Right atrium auricular region (tissue), 2 donors: ENCODE measurements at regions not wholly inside any gene's neighbourhood (a gene's known extent, or its start where the extent isn't known, plus 50 kb on each side); places are given as distances from the start of the nearest gene placed in this dataset.

Source experiments
- DNase-seq: peaks from one replicate; pipeline ENCODE4 v3.0.0-alpha.2; 2019; ENCODE audit warnings: low spot score
- H3K27ac ChIP-seq, 2 donors: fragments of 200-600 bp; sonication (generic); 1 replicate in 1 of 2; 2 replicates in 1 of 2; pipeline ENCODE4 v1.5.1; 2016 to 2019
- H3K27me3 ChIP-seq, 2 donors: fragments of 200-600 bp; sonication (generic); one replicate each; pipeline versions ENCODE4 v1.5.1 to v1.6.0; 2017 to 2019
- H3K36me3 ChIP-seq: fragments of 200-600 bp; sonication (generic); one replicate; pipeline ENCODE4 v1.5.1; 2016
- H3K4me1 ChIP-seq, 2 donors: fragments of 200-600 bp; sonication (generic); one replicate each; pipeline versions ENCODE4 v1.5.1 to v1.6.0; 2017 to 2019
- H3K4me3 ChIP-seq, 2 donors: fragments of 200-600 bp; sonication (generic); 1 replicate in 1 of 2; 2 replicates in 1 of 2; pipeline ENCODE4 v1.5.1; 2017 to 2019; ENCODE audit warnings: mild to moderate bottlenecking in 1 of 2, moderate library complexity in 1 of 2
- H3K9me3 ChIP-seq, 2 donors: fragments of 200-600 bp; sonication (generic); one replicate each; pipeline ENCODE4 v1.5.1; 2019
- TF ChIP-seq, protein P1 (sequence below), 2 donors: fragments of 200-600 bp; sonication (generic); IDR thresholded peaks; one replicate each; pipeline ENCODE4 v1.5.1; 2019; ENCODE audit warnings: antibody characterized with exemption in 2 of 2

GRCh38 chr2:228802181-228803071 lies 468.7 kb downstream of the PID1 start:
- TF ChIP-seq, protein P1, sequence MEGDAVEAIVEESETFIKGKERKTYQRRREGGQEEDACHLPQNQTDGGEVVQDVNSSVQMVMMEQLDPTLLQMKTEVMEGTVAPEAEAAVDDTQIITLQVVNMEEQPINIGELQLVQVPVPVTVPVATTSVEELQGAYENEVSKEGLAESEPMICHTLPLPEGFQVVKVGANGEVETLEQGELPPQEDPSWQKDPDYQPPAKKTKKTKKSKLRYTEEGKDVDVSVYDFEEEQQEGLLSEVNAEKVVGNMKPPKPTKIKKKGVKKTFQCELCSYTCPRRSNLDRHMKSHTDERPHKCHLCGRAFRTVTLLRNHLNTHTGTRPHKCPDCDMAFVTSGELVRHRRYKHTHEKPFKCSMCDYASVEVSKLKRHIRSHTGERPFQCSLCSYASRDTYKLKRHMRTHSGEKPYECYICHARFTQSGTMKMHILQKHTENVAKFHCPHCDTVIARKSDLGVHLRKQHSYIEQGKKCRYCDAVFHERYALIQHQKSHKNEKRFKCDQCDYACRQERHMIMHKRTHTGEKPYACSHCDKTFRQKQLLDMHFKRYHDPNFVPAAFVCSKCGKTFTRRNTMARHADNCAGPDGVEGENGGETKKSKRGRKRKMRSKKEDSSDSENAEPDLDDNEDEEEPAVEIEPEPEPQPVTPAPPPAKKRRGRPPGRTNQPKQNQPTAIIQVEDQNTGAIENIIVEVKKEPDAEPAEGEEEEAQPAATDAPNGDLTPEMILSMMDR (IDR thresholded peaks at IDR 0.05) = no peak
- Histone ChIP-seq H3K9me3 (no peaks in the 10 kb centered on the region), H3K36me3 (no peaks in the 10 kb centered on the region), H3K27me3 (no peaks in the 10 kb centered on the region), H3K4me1 (no peaks in the 10 kb centered on the region), H3K27ac (no peak overlapping the region), H3K4me3 (no peak overlapping the region)
- no peak for DNase-seq

DNA sequence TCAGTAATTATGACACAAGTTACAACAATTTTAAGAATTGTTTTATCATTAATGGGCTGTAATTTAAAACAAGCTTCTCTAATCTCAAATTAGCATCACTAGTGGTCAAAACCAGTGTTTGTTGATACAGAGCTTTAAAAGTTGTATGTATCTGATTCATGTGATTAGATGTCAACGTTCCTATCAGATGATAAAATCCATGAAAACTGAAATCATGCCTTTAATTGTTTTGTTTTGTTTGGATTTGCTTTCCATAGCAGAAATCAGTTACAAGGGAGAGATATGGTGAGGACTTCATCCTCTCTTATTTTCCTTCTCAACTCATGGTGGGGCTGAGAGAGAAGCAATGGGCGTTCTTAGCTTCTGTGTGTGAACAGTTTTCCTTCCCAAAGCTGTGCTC lies 469.6 kb downstream of the PID1 start:
- no peak for DNase-seq
- Histone ChIP-seq H3K4me3 (no peak overlapping the region), H3K9me3 (no peaks in the 10 kb centered on the region), H3K27me3 (no peaks in the 10 kb centered on the region), H3K4me1 (no peaks in the 10 kb centered on the region), H3K27ac (no peak overlapping the region), H3K36me3 (no peaks in the 10 kb centered on the region)
- TF ChIP-seq, protein P1 (IDR thresholded peaks at IDR 0.05) = no peak

DNA sequence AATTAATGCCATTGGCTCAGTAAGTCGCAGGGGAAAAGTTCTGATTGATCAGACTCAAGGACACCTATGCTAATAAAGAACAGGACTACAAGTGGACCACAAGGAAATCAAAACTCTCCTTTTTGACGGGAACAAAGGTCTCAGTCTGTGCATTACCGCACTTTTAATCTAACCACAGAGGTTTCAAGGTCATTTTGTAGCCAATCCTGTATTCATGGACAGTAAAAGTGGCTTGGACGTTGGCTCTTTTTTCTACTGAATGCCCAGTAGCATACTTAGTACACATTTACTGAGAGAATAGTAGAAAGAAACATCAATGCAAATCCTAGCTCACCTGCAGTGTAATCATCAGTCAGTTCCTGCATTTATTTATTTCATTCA lies 471.9 kb downstream of the PID1 start:
- Histone ChIP-seq H3K4me1 (no peaks in the 10 kb centered on the region), H3K4me3 (no peak overlapping the region), H3K9me3 (no peaks in the 10 kb centered on the region), H3K27me3 (no peaks in the 10 kb centered on the region), H3K27ac (no peak overlapping the region), H3K36me3 (no peaks in the 10 kb centered on the region)
- DNase-seq = no peak
- TF ChIP-seq, protein P1 (IDR thresholded peaks at IDR 0.05) = no peak

- H3K27ac ChIP-seq = no peak overlapping the region
- TF ChIP-seq, protein P1 (IDR thresholded peaks at IDR 0.05) = no peak
- no peaks in the 10 kb centered on the region for H3K4me1 ChIP-seq
- no peak for DNase-seq
- H3K4me3 ChIP-seq = no peak overlapping the region
- H3K36me3 ChIP-seq = no peaks in the 10 kb centered on the region
- H3K27me3 ChIP-seq = no peaks in the 10 kb centered on the region
- H3K9me3 ChIP-seq = no peaks in the 10 kb centered on the region
These were observed 472.5 kb downstream of the PID1 start for GRCh38 chr2:228798458-228799207.

DNA sequence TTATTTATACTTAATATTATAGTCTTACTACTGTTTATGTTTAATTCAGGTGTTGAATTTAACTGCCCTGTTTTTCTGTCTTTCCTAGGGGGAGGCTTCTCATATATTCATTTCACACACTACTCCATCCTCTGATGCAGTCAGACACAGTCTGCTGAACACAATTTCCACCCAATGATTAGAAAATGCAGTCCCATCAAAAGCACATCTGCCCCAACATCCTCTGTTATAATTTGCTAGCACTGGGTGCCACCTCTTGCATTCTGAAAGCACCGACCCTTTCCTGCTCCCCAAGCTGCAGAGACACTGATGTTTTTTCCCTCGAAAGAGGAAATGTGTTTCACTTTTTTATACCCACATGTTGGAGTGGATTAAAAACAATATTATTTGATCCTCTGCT lies 474.7 kb downstream of the PID1 start:
- no peaks in the 10 kb centered on the region for H3K36me3 ChIP-seq
- H3K27me3 ChIP-seq = no peaks in the 10 kb centered on the region
- no peak overlapping the region for H3K4me3 ChIP-seq
- H3K9me3 ChIP-seq = no peaks in the 10 kb centered on the region
- no peak for DNase-seq
- H3K27ac ChIP-seq = no peak overlapping the region
- TF ChIP-seq, protein P1 (IDR thresholded peaks at IDR 0.05) = no peak
- no peaks in the 10 kb centered on the region for H3K4me1 ChIP-seq
